GM18499 (cell line): ENCODE measurements at regions not wholly inside any gene's neighbourhood (a gene's known extent, or its start where the extent isn't known, plus 50 kb on each side); places are given as distances from the start of the nearest gene placed in this dataset.
"Not testable (repeated sequence)": the region's sequence is repeated elsewhere in the genome, so short reads cannot be mapped to it uniquely, and the experiment has no call there.

Experiments
- ATAC-seq: cut with Tn5 transposase; IDR thresholded peaks from one replicate; pipeline ENCODE4 v1.9.1; 2021; ENCODE audit warnings: moderate number of reproducible peaks; ENCODE audit not compliant: insufficient read depth, unreplicated experiment

DNA sequence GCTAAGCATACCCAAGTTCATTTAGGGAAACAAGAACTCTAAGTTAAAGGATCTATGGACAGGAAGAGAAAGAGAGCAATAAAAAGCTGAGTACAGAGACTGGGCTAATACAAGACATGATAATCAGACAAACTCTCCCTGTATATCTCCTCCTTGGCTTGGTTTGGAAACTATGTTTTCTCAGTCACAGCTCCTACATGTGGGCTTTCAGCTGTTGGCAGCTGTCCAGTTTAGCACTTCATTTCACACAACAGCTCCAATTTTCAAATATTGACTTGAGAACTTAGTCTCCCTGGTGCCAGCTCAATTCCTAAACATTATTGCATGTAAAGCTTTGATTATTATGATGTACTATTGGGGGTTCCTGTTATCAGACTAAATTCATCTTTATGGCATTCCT lies 222.8 kb upstream of the OBI1 start:
- no peak for ATAC-seq

DNA sequence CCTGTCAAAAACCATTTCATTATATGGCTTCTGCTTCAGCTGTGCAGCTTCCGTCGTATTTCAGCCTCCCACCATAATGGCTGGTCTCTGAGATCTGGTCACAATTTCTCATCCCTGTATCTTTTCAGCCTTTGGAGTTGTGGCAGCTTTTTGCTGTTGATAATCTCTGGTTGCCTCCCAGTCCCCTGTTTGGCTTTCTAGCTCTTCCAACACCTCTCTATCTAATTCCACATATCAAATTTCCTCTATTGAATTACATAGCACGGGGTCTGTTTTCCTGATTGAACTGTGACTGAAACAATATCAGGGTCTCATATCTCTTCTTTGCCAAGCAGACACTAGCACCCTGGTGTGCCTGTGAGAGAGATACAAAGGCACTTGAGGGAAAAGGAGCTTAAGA lies 222.1 kb upstream of the OBI1 start:
- ATAC-seq, result no peak

DNA sequence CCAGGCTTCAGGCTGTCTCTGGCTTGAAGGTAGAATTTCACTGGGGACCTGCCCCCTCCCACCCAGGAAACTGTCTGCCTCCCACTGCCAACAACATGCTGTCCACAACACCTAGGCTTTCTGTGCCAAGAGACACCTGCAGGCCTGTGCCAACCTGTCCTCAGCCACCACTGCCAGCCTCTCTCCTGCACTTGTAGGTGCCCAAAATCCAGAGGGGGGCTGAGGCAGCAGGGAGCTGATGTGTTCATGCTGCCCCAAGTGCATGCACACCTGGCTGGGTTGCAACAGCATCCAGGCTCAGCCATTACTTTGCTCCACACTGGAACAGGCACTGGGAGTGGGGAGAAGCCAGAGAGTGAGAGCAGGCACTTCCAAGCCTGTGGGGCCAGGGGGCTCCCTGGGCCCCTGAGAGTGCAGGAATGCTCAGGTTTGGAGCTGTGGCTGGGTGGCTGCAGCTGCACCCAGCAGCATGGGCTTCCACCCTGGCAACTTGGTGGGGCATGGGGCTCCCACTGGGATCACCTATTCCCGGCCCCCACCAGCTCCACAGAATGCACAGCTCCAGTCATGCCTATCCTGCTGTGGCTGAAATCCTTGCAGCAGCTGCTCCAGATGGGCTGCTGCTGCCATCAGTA lies 218.1 kb upstream of the OBI1 start:
- ATAC-seq, result no peak

GRCh38 chr13:78875792-78876580 lies 217.0 kb upstream of the OBI1 start:
- no peak for ATAC-seq

DNA sequence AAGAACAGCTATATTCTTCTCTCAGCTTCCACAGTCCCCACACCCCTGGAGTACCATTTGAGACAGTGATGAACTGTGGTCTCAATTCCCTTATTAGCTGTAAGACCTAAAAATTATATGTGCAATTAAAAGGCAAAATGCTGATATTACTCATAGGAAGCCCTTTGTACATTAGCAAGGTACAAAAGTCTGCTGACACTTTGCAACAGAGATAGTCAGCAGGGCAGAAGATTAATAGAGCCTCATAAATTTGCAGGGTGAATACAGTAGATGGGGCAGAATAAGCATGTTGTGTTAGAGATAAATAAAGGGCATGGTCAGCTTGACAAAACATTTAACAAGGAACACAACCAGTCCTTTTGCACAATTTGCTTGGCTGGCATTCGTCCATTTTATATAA lies 210.0 kb upstream of the OBI1 start:
- no peak for ATAC-seq

DNA sequence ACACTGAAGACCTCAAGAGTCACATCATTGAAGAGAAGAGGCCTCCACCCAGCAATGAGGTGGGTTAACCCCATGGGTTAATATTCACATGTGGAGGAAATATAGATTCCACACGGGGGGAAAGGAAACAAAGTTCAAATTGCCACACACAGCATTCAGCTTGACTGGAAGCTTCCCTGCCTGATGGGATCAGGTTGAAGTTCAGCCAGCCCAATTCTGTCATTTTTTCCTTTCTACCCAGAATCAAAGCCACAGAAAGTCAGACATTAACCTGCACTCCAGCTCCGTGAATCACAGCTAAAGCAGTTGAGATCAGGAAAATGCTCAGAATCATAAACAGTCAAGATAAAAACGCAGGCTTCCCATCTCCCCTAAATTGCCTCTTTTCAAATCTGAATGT lies 208.7 kb upstream of the OBI1 start:
- no peak for ATAC-seq

GRCh38 chr13:78866076-78866475 lies 207.1 kb upstream of the OBI1 start:
- ATAC-seq, result not testable (repeated sequence)

- ATAC-seq, result no peak
Measured at GRCh38 chr13:78862446-78862845, 203.5 kb upstream of the OBI1 start.

DNA sequence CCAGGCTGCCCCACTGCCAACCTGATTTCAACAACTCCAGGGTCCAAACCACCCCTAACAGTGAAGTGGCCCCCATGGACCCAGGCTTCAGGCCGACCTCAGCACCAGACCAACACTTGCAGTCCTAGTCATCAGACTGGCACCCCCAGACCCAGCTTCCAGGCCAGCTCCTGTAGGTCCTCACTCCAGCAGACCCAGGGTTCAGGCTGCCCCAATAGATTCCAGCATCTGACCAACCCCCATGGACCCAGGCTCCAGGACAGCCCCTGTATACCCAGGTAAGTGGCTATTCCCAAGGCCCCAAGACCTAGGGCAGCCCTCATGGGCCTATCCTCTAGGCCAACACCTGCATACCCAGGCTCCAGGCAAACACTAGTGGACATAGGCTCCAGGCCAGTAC lies 193.8 kb upstream of the OBI1 start:
- ATAC-seq, result no peak

DNA sequence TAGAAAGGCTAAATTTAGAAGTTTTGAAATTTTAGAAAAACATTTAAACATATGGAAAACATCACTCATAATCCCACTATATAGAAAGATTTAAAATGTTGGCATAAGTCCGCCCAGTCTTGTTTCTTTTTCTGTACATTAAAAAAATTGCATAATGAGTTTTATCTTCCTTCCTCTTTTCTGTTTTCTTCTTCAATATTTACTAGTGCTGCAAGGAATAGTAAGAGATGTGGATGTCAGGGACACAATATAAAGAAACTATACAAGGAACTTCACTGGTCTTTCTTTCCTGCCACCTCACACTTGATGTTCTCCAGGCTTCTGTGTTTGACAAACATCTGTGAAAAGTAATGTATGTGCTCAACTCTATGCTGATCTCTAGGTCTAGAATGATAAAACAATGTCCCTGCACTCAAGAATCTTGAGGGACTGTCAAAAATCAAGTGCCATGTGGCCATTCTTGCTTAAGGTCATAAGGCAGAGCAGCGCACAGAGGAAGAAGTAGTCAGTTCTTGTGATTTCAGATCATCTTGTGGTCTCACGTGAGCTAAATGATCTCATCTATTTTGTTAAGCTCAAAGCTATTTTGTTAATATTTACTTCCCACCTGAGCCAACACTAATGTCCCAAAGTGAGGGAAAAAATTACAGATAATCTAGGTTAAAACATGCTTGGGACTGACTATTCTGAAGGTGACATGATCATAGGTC lies 186.9 kb upstream of the OBI1 start:
- no peak for ATAC-seq

DNA sequence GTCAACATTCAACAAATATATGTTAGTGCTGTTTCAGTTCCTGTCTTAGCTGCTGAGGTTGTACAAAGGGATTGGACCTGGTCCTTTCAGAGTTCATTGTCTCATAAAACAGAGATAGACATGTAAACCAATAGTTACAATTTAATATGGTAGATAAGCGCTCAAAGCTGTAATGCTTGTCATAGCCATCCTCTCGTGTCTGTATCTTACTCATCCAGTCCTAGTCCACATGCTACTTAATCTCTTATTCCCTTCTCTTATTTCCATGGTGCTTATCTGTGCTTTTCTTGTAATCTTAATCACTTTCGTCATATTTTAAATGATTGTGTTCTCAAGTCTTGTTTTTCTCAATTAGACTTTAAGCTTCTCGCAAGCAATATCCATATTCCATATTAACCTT lies 185.2 kb upstream of the OBI1 start:
- ATAC-seq, result no peak

GRCh38 chr13:78841358-78841963 lies 182.5 kb upstream of the OBI1 start:
- ATAC-seq, result no peak

- ATAC-seq, result no peak
Measured at GRCh38 chr13:78836238-78836784, 177.4 kb upstream of the OBI1 start.

DNA sequence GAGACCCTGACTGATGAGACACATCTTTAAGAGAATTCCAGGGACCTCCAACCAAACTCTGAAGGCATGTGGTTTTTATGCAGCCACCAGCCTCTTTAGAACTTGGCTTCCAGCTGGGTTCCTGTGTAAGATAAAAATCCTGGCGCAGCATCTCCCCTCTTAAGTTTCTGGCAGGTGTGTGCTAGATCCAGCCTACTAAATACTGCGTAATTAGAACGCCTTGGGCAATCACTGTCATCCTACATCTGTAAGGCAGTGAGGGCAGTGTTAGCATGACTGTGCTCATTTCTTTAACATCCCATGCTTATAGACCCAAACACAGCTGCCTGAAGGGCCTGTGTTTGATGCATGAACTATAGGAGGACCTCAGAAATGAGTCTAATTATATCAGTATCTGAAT lies 173.5 kb upstream of the OBI1 start:
- ATAC-seq, result no peak

DNA sequence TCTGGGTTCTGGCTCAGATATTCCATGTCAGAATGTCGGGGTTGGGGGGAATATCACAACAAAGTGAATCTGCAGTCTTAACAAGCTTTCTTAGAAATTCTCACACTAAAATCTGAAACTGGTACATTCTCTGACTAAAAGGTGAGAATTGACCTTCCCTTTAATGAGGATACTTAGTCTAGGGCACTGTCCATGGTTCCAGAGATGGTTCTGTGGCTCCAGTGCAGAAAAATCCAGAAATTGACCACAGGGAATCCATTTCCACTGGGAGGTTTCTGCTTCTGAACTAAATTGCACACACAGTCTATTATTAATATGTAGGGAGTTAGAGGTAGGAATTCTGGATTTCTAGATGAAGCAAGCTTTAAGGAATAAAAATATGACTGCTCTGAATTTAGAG lies 171.6 kb upstream of the OBI1 start:
- ATAC-seq, result no peak

DNA sequence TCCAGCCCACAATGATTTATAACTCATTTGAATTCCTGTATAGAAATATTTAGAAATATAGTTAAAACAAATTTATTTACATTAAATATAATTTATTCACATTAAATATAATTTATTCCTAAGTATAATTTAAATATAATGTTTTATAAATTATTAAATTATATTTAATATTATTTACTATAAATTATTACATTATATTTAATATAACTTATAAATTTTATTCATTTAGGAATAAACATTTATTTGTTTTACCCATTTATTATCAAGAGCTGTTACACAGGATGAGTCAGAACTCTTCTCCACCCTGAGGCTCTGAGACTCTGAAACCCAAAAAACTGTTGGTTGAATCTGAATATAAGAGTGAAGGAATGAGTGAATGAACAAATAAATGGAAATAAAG lies 170.9 kb upstream of the OBI1 start:
- no peak for ATAC-seq

GRCh38 chr13:78827471-78827870 lies 168.5 kb upstream of the OBI1 start:
- ATAC-seq, result no peak

DNA sequence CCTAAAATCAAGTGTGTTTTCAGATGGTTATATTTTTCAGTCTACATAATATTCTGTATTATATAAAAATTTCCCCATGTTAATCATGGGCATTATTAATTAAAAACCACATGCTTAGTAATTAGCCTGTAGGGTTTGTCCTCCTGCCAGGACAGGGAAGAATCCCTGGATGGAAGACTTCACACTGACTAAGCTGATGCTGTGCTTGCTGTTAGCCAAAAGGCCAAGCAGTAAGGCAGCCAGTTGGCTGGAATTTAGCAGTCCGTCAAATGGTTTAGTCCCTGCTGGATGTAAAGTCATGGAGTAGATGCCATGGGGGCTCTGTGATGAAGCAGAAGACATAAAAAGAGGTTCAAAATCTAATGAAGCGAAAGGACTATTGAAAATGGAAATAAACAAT lies 168.0 kb upstream of the OBI1 start:
- no peak for ATAC-seq

DNA sequence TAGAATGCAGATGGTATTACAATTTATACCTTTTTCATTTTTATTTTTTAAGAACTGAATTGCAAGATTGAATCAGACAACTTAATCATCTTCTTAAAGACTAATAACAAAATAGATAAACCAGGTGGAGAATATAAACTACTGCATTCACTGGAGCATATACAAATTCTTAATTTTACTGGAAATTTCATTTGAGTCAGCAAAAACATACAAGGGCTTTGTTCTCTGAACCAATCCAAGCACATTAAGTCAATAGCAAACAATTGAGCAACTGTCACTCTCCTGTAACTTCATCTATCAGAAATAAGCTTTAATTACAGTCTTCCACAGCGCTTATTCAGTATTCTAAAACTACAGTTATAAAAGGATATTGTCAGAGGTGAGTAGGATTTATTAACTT lies 167.4 kb upstream of the OBI1 start:
- no peak for ATAC-seq

DNA sequence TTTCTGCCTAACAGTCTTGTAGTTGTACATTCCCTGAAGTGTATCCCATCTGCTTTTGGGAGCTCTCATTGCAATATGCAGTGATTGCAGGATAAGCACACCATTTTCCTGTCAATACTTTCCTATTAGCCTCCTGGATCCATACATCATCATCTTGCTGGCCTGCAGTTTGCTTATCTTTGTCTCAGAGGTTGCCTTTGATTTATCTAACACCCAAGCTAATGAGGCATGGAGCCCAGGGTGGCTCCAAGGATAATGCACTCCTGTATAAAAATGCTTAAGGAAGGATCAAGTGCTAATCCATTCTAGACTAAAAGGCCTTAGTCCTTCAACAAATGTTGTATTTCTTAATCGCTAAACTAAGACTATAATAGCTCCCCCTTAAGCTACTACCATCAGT lies 161.6 kb upstream of the OBI1 start:
- no peak for ATAC-seq

DNA sequence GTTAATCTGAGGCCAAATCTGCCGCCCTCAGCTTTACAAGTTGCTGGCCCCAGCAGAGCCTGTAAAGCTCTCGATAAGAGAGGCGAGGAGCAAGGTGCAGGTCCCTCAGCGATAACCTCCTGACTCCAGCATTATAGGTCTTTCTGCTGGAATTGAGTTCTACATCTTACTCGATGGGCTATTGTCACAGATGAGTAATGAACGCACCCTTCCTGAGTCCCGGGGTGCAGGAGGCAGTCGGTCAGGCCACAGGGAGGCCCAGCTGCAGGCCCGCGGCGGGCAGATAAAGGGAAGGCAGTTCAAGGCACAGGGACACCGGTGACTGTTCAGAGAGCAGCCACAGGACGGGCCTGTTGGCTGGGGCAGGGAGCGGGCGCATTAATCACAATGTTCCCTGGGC lies 157.6 kb upstream of the OBI1 start:
- no peak for ATAC-seq
